NK-92 treated with Interleukin-12 subunit alpha and Interleukin-12 subunit beta, amount 100 ng/mL, for 24 hours (cell line): ENCODE measurements at regions not wholly inside any gene's neighbourhood (a gene's known extent, or its start where the extent isn't known, plus 50 kb on each side); places are given as distances from the start of the nearest gene placed in this dataset.
"Not testable (repeated sequence)": the region's sequence is repeated elsewhere in the genome, so short reads cannot be mapped to it uniquely, and the experiment has no call there.

Source experiments
- DNase-seq: peaks from one replicate; lab custom pipeline; 2025; lab: John Stamatoyannopoulos, UW

GRCh38 chr3:127071597-127072001 lies 88.7 kb downstream of the PLXNA1 start:
- no peak for DNase-seq

GRCh38 chr3:127072221-127072771 lies 89.4 kb downstream of the PLXNA1 start:
- no peak for DNase-seq

- DNase-seq: no peak
These were observed 90.3 kb downstream of the PLXNA1 start for GRCh38 chr3:127072971-127073783.

- DNase-seq: no peak
These were observed 91.3 kb downstream of the PLXNA1 start for GRCh38 chr3:127073941-127074820.

- peak; percentile 88 for DNase-seq
These were observed 92.0 kb downstream of the PLXNA1 start for GRCh38 chr3:127074900-127075360.

GRCh38 chr3:127076166-127076992 lies 93.5 kb downstream of the PLXNA1 start:
- not testable (repeated sequence) for DNase-seq

- DNase-seq: no peak
These were observed 94.2 kb downstream of the PLXNA1 start for GRCh38 chr3:127077068-127077467.

- DNase-seq: no peak
These were observed 94.7 kb downstream of the PLXNA1 start for GRCh38 chr3:127077505-127078064.

GRCh38 chr3:127078626-127079025 lies 95.7 kb downstream of the PLXNA1 start:
- no peak for DNase-seq

- DNase-seq: no peak
These were observed 96.3 kb downstream of the PLXNA1 start for GRCh38 chr3:127079211-127079610.

GRCh38 chr3:127081001-127081720 lies 98.2 kb downstream of the PLXNA1 start:
- no peak for DNase-seq

GRCh38 chr3:127082066-127082465 lies 99.2 kb downstream of the PLXNA1 start:
- no peak for DNase-seq

- DNase-seq: no peak
These were observed 101.0 kb downstream of the PLXNA1 start for GRCh38 chr3:127083778-127084397.

- no peak for DNase-seq
These were observed 101.6 kb downstream of the PLXNA1 start for GRCh38 chr3:127084401-127084990.

GRCh38 chr3:127085576-127085975 lies 102.7 kb downstream of the PLXNA1 start:
- no peak for DNase-seq

- DNase-seq: not testable (repeated sequence)
These were observed 103.7 kb downstream of the PLXNA1 start for GRCh38 chr3:127086591-127086990.

- DNase-seq: no peak
These were observed 104.5 kb downstream of the PLXNA1 start for GRCh38 chr3:127087441-127087840.

GRCh38 chr3:127088511-127089351 lies 104.2 kb upstream of the PRR23E start:
- DNase-seq: no peak
